PC-9 (cell line): ENCODE measurements at regions not wholly inside any gene's neighbourhood (a gene's known extent, or its start where the extent isn't known, plus 50 kb on each side); places are given as distances from the start of the nearest gene placed in this dataset.

Experiments
- BruUV-seq: library from RNA; stranded (reverse); fragments of 400-500 nt; replicated peaks from 2 replicates; lab custom pipeline; 2021; lab: Mats Ljungman, UMichigan
- CTCF ChIA-PET: fragments of 300-600 bp; sonication (Branson Sonifier 250); formaldehyde crosslinking; loops from one replicate; lab custom pipeline; 2022; ENCODE audit warnings: antibody characterized with exemption; lab: Charles Lee
- POLR2A ChIA-PET: fragments of 300-600 bp; sonication (Branson Sonifier 250); formaldehyde crosslinking; loops from one replicate; lab custom pipeline; 2022; ENCODE audit warnings: antibody characterized with exemption; ENCODE audit not compliant: unreplicated experiment; lab: Charles Lee
- DNase-seq, 2 experiments: peaks; one replicate each; pipeline versions ENCODE4 v3.0.0 to v3.0.0-alpha.2; 2015 to 2022; ENCODE audit warnings: mixed read lengths in 1 of 2
- H2AFZ ChIP-seq: fragments of 200-600 bp; sonication (generic); 2 replicates; pipeline ENCODE4 v1.8.1; 2017; ENCODE audit warnings: antibody characterized with exemption
- H3F3A ChIP-seq: fragments of 200-600 bp; sonication (generic); 2 replicates; pipeline ENCODE4 v1.8.1; 2017; ENCODE audit warnings: antibody characterized with exemption, mild to moderate bottlenecking, low read depth; ENCODE audit not compliant: insufficient read depth
- H3K27ac ChIP-seq: fragments of 200-600 bp; sonication (generic); 2 replicates; pipeline ENCODE4 v1.6.1; 2016; ENCODE audit warnings: mixed run types
- H3K27me3 ChIP-seq: fragments of 200-600 bp; sonication (generic); 2 replicates; pipeline ENCODE4 v1.6.1; 2016; ENCODE audit warnings: low read depth, mixed run types; ENCODE audit not compliant: insufficient read depth
- H3K36me3 ChIP-seq: fragments of 200-600 bp; sonication (generic); 2 replicates; pipeline ENCODE4 v1.6.1; 2016; ENCODE audit warnings: low read depth, mixed run types
- H3K4me1 ChIP-seq: fragments of 200-600 bp; sonication (generic); replicated peaks from 2 replicates; pipeline ENCODE4 v1.6.1; 2016; ENCODE audit warnings: mixed run types; ENCODE audit not compliant: insufficient read depth
- H3K4me2 ChIP-seq: fragments of 200-600 bp; sonication (generic); 2 replicates; pipeline ENCODE4 v1.6.1; 2017; ENCODE audit warnings: mixed run types
- H3K4me3 ChIP-seq: fragments of 200-600 bp; sonication (generic); 2 replicates; pipeline ENCODE4 v1.6.1; 2016; ENCODE audit warnings: mixed run types
- H3K79me2 ChIP-seq: fragments of 200-600 bp; sonication (generic); 2 replicates; pipeline ENCODE4 v1.6.1; 2017; ENCODE audit warnings: low read depth, mixed run types
- H3K9me2 ChIP-seq: fragments of 200-600 bp; sonication (generic); 2 replicates; pipeline ENCODE4 v1.8.1; 2017; ENCODE audit warnings: mild to moderate bottlenecking; ENCODE audit not compliant: insufficient read depth
- H3K9me3 ChIP-seq: fragments of 200-600 bp; sonication (generic); 2 replicates; pipeline ENCODE4 v1.8.1; 2016; ENCODE audit warnings: low read depth; ENCODE audit not compliant: insufficient read depth
- H4K20me1 ChIP-seq: fragments of 200-600 bp; sonication (generic); 2 replicates; pipeline ENCODE4 v1.8.1; 2017; ENCODE audit not compliant: insufficient read depth
- EZH2 ChIP-seq: fragments of 200-600 bp; sonication (generic); IDR thresholded peaks from 2 replicates; pipeline ENCODE4 v1.8.0; 2017; ENCODE audit warnings: antibody characterized with exemption, low read depth
- intact Hi-C: fragments of 100-400 bp; cut with micrococcal nuclease; formaldehyde crosslinking; loops from one replicate; pipeline ENCODE4 v1.10.0; 2022; ENCODE audit not compliant: unreplicated experiment
- TF ChIP-seq, protein P1 (sequence below): fragments of 200-600 bp; sonication (generic); conservative IDR thresholded peaks from 2 replicates; pipeline ENCODE4 v1.6.1; 2017; ENCODE audit warnings: mixed run types, antibody characterized with exemption, mild to moderate bottlenecking, moderate library complexity

DNA sequence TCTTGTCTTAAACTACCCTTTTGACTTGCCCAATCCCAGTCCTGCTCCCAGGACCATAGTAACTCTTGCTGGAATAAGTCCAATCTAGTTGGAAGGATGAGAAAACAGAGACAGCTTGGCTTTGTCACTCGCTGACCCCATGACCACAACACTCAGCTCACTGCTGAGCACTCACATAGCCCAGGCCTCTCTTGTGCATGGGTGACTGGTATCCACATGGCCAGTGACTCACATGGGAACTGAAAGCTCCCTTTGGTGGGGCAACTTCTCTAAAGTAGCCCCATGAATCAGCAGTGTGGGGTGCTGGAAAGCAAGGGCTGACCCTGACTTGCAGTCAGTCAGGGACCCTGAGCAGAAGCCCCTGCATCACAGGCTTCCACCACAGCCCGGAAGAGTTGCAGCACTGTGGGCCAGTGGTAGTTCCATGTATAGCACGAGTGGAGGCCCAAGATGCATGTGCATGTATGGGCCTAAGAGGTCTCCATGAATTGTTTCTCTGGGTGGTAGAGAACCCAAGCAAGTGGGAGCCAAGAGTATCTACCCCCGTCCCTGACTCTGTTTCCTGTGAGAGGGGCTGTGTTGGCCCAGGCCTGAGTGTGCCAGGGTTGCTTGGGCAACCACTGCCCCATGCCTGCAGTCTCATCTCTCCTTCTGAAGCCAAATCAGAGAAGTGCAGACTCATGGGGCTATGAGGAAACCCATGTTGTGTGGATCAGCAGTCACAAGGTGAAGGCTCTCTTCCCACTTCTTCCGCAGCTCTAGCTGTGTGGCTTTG, 62.1 kb upstream of the XCR1 start:
- DNase-seq = peak; percentile 44 to 87
- no peak for TF ChIP-seq EZH2
- TF ChIP-seq, protein P1, sequence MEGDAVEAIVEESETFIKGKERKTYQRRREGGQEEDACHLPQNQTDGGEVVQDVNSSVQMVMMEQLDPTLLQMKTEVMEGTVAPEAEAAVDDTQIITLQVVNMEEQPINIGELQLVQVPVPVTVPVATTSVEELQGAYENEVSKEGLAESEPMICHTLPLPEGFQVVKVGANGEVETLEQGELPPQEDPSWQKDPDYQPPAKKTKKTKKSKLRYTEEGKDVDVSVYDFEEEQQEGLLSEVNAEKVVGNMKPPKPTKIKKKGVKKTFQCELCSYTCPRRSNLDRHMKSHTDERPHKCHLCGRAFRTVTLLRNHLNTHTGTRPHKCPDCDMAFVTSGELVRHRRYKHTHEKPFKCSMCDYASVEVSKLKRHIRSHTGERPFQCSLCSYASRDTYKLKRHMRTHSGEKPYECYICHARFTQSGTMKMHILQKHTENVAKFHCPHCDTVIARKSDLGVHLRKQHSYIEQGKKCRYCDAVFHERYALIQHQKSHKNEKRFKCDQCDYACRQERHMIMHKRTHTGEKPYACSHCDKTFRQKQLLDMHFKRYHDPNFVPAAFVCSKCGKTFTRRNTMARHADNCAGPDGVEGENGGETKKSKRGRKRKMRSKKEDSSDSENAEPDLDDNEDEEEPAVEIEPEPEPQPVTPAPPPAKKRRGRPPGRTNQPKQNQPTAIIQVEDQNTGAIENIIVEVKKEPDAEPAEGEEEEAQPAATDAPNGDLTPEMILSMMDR = no peak
- Histone ChIP-seq H3K36me3 (no peaks in the 10 kb centered on the region), H3K9me2 (no peaks in the 10 kb centered on the region; the same call in 1 of the 2 replicates), H3K9me3 (no peaks in the 10 kb centered on the region), H4K20me1 (no peaks in the 10 kb centered on the region), H3K4me3 (no peak overlapping the region), H3K79me2 (no peaks in the 10 kb centered on the region), H3K4me2 (peak overlapping the region; percentile 20), H3K4me1 (peaks cover 56% of the 10 kb centered on the region), H3K27ac (peak overlapping the region; percentile 94), H3K27me3 (no peaks in the 10 kb centered on the region), H2AFZ (no peak overlapping the region), H3F3A (peaks cover 20% of the 10 kb centered on the region)
- intact Hi-C loops = no loop called here
- POLR2A ChIA-PET = interaction anchor here (0.5 kb wide), 1 partner anchor 282 kb away, joined by 3 read pairs; no protein-coding TSS in a partner anchor
- CTCF ChIA-PET = interaction anchor here (1.0 to 1.1 kb wide), 2 partner anchors 21 to 119 kb away, joined by 3 read pairs; partner anchors contain the start of gene CCR1
- no TSS peak for BruUV-seq

DNA sequence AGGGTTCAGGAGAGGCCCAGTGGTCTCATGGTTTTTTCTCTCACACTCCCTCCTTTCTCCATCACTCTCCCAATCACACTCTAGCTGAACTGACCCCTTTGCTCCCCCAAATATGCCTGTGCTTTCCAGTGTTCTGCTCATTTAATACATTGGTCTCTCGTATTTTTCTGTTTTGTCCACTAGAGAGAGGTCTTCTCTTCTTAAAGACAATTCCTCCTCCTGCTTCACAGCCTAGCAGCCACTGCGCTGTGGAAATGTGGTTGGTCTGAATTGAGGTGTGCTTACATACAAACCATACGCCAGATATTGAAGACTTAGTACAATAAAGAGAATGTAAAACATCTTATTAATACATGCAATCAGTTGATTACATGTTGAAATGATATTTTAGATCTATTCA, 60.6 kb upstream of the XCR1 start:
- Histone ChIP-seq H2AFZ (no peak overlapping the region), H3F3A (peaks cover 34% of the 10 kb centered on the region), H3K9me2 (no peaks in the 10 kb centered on the region; the same call in 1 of the 2 replicates), H3K4me2 (no peak overlapping the region), H3K9me3 (no peaks in the 10 kb centered on the region), H4K20me1 (no peaks in the 10 kb centered on the region), H3K4me1 (peaks cover 66% of the 10 kb centered on the region), H3K27me3 (no peaks in the 10 kb centered on the region), H3K79me2 (no peaks in the 10 kb centered on the region), H3K4me3 (no peak overlapping the region), H3K36me3 (no peaks in the 10 kb centered on the region), H3K27ac (no peak overlapping the region)
- POLR2A ChIA-PET = no interaction called here
- no peak for TF ChIP-seq EZH2
- TF ChIP-seq, protein P1 = no peak
- intact Hi-C loops = no loop called here
- no peak for DNase-seq
- CTCF ChIA-PET = interaction anchor here (0.9 kb wide), 1 partner anchor 286 kb away, joined by 3 read pairs; no protein-coding TSS in a partner anchor
- no TSS peak for BruUV-seq

DNA sequence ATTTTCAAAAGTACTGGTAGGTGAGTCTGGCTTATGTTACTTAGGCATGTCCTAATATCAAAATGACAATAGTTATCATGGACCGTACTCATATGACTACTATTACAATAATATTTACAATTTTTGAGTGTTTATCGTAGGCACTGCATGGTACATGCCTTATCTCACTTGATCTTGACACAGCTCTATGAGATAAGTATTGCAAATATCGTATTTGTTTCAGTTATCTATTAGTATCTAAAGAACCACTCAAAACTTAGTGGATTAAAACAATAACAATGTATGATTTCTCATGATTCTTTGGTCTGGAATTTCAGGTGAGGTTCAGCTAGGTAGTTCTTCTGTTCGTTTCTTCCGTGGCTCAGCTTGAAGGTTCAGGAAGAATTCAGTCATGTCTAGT, 59.7 kb upstream of the XCR1 start:
- intact Hi-C loops = no loop called here

More for the DNA sequence above, 59.7 kb upstream of the XCR1 start:
- no peaks in the 10 kb centered on the region for H3K36me3 ChIP-seq
- H2AFZ ChIP-seq = no peak overlapping the region
- no peaks in the 10 kb centered on the region for H3K9me3 ChIP-seq
- H3K4me1 ChIP-seq = peaks cover 66% of the 10 kb centered on the region
- no peaks in the 10 kb centered on the region; the same call in 1 of the 2 replicates for H3K9me2 ChIP-seq
- DNase-seq = no peak
- H3K27ac ChIP-seq = no peak overlapping the region
- H3K27me3 ChIP-seq = no peaks in the 10 kb centered on the region
- H3K4me3 ChIP-seq = no peak overlapping the region
- no peak for TF ChIP-seq EZH2
- TF ChIP-seq, protein P1 = no peak
- H3F3A ChIP-seq = peaks cover 42% of the 10 kb centered on the region
- CTCF ChIA-PET = interaction anchor here (0.6 to 0.9 kb wide), 2 partner anchors 287 to 1330 kb away, joined by 3 to 13 read pairs; no protein-coding TSS in a partner anchor
- H3K79me2 ChIP-seq = no peaks in the 10 kb centered on the region
- BruUV-seq = no TSS peak
- H4K20me1 ChIP-seq = no peaks in the 10 kb centered on the region
- POLR2A ChIA-PET = no interaction called here
- H3K4me2 ChIP-seq = no peak overlapping the region
